Mesenchymal stem cell (in vitro differentiated cells and primary cell): ENCODE measurements at regions not wholly inside any gene's neighbourhood (a gene's known extent, or its start where the extent isn't known, plus 50 kb on each side); places are given as distances from the start of the nearest gene placed in this dataset.

ENCODE experiments used
- DNase-seq: peaks from one replicate; pipeline ENCODE4 v3.0.0-alpha.2; 2013
- H2AFZ ChIP-seq: one replicate; pipeline ENCODE4 v1.6.1; 2013; ENCODE audit warnings: low read depth, mild to moderate bottlenecking, control low read depth, inconsistent platforms, low read length, moderate library complexity
- H2AK5ac ChIP-seq: 2 replicates; pipeline ENCODE4 v1.6.1; 2013; ENCODE audit warnings: low read length, moderate library complexity, mild to moderate bottlenecking, inconsistent platforms; ENCODE audit not compliant: severe bottlenecking
- H2BK120ac ChIP-seq: one replicate; pipeline ENCODE4 v1.6.1; 2013; ENCODE audit warnings: low read depth, mild to moderate bottlenecking, inconsistent platforms, low read length, moderate library complexity
- H2BK12ac ChIP-seq, 2 experiments: one replicate each; pipeline ENCODE4 v1.6.1; 2013; ENCODE audit warnings: inconsistent platforms in 2 of 2, low read length in 2 of 2, mild to moderate bottlenecking in 2 of 2, moderate library complexity in 2 of 2, control low read depth in 1 of 2
- H2BK15ac ChIP-seq: one replicate; pipeline ENCODE4 v1.6.1; 2013; ENCODE audit warnings: mild to moderate bottlenecking, low read depth, inconsistent platforms; ENCODE audit not compliant: poor library complexity, severe bottlenecking
- H2BK5ac ChIP-seq: 2 replicates; pipeline ENCODE4 v1.6.1; 2013; ENCODE audit warnings: low read depth, mild to moderate bottlenecking, low read length, control low read depth, inconsistent platforms; ENCODE audit not compliant: poor library complexity, severe bottlenecking
- H3K14ac ChIP-seq, 2 experiments: one replicate each; pipeline ENCODE4 v1.6.1; 2013; ENCODE audit warnings: inconsistent platforms in 2 of 2, low read length in 2 of 2, control low read depth in 1 of 2, mild to moderate bottlenecking in 1 of 2, moderate library complexity in 1 of 2
- H3K18ac ChIP-seq, 2 experiments: one replicate each; pipeline ENCODE4 v1.6.1; 2013; ENCODE audit warnings: inconsistent platforms in 2 of 2, low read length in 2 of 2, control low read depth in 1 of 2, low read depth in 1 of 2, mild to moderate bottlenecking in 1 of 2
- H3K23ac ChIP-seq, 2 experiments: one replicate each; pipeline ENCODE4 v1.6.1; 2013; ENCODE audit warnings: inconsistent platforms in 2 of 2, low read length in 2 of 2, mild to moderate bottlenecking in 2 of 2, moderate library complexity in 2 of 2, control low read depth in 1 of 2
- H3K27ac ChIP-seq: 2 replicates; pipeline ENCODE4 v1.5.1; 2013; ENCODE audit warnings: mild to moderate bottlenecking, moderate library complexity, low read length, control low read depth, inconsistent platforms; ENCODE audit not compliant: poor library complexity, severe bottlenecking
- H3K27me3 ChIP-seq, 2 experiments: 2 replicates each; pipeline versions ENCODE4 v1.6.1 to v1.7.0; 2013; ENCODE audit warnings: low read length in 2 of 2, mild to moderate bottlenecking in 2 of 2, moderate library complexity in 2 of 2, control low read depth in 1 of 2, inconsistent platforms in 1 of 2; ENCODE audit not compliant: control insufficient read depth in 1 of 2, insufficient read depth in 1 of 2
- H3K36me3 ChIP-seq, 2 experiments: 2 replicates each; pipeline versions ENCODE4 v1.6.1 to v1.7.0; 2013; ENCODE audit warnings: low read length in 2 of 2, control low read depth in 1 of 2, inconsistent platforms in 1 of 2, low read depth in 1 of 2, mild to moderate bottlenecking in 1 of 2; ENCODE audit not compliant: insufficient read depth in 2 of 2, control insufficient read depth in 1 of 2
- H3K4ac ChIP-seq, 2 experiments: one replicate each; pipeline ENCODE4 v1.6.1; 2013; ENCODE audit warnings: inconsistent platforms in 2 of 2, low read length in 2 of 2, mild to moderate bottlenecking in 2 of 2, moderate library complexity in 2 of 2, control low read depth in 1 of 2, low read depth in 1 of 2
- H3K4me1 ChIP-seq: 2 replicates; pipeline ENCODE4 v1.6.1; 2013; ENCODE audit warnings: low read depth, low read length, control low read depth; ENCODE audit not compliant: control insufficient read depth, insufficient read depth
- H3K4me2 ChIP-seq: 2 replicates; pipeline ENCODE4 v1.6.1; 2013; ENCODE audit warnings: low read length, mild to moderate bottlenecking, inconsistent platforms; ENCODE audit not compliant: poor library complexity, severe bottlenecking
- H3K4me3 ChIP-seq, 2 experiments: 2 replicates each; pipeline versions ENCODE4 v1.5.1 to v1.7.0; 2013; ENCODE audit warnings: low read length in 2 of 2, mild to moderate bottlenecking in 2 of 2, control low read depth in 1 of 2, low read depth in 1 of 2; ENCODE audit not compliant: insufficient read depth in 1 of 2
- H3K79me1 ChIP-seq: replicated peaks from 2 replicates; pipeline ENCODE4 v1.6.1; 2013; ENCODE audit warnings: mild to moderate bottlenecking, control low read depth, low read length, inconsistent platforms; ENCODE audit not compliant: poor library complexity, severe bottlenecking
- H3K9ac ChIP-seq: 2 replicates; pipeline ENCODE4 v1.7.0; 2013; ENCODE audit warnings: mild to moderate bottlenecking, low read length, moderate library complexity
- H3K9me3 ChIP-seq: 2 replicates; pipeline ENCODE4 v1.7.0; 2013; ENCODE audit warnings: mild to moderate bottlenecking, low read length; ENCODE audit not compliant: control insufficient read depth
- H4K8ac ChIP-seq: one replicate; pipeline ENCODE4 v1.6.1; 2013; ENCODE audit warnings: inconsistent platforms, mild to moderate bottlenecking, low read length, moderate library complexity
- H4K91ac ChIP-seq: one replicate; pipeline ENCODE4 v1.6.1; 2013; ENCODE audit warnings: mild to moderate bottlenecking, low read length, inconsistent platforms
- WGBS: methylation state at CpG from one replicate; pipeline ENCODE4 v1.1.7; 2013; ENCODE audit warnings: mixed read lengths; 5-methylcytosine and 5-hydroxymethylcytosine counted together

- no peak overlapping the region for H3K4ac ChIP-seq
- WGBS, result no CpG with 5 or more reads among the region's 2 CpGs
- H4K91ac ChIP-seq, result no peak overlapping the region
These were observed 400.2 kb upstream of the GOLIM4 start for GRCh38 chr3:168495932-168496331.

DNA sequence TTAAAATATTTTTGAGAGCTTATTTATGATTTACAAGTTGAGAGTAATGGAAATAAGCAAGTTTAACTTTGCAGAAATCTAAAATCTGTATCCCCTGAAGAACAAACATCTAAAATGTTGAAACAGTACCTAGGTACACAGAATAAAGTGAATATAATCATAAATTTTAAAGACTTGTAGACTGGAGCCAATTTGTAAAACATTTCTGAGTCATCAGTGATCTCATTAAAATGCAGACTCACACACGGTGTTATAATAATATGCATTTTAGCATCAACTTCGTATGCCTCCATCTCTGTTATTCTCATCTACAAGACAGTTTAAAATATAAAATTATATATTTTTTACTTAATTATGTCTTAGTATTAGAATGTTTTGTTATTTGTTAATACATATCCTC, 399.5 kb upstream of the GOLIM4 start:
- no peak overlapping the region for H3K4me3 ChIP-seq

More at GRCh38 chr3:168495932-168496331, 400.2 kb upstream of the GOLIM4 start:
- no peak overlapping the region for H2AK5ac ChIP-seq
- no peak overlapping the region for H2BK5ac ChIP-seq
- H3K4me3 ChIP-seq, result no peak overlapping the region
- H2AFZ ChIP-seq, result no peak overlapping the region
- H3K14ac ChIP-seq, result no peak overlapping the region
- H4K8ac ChIP-seq, result no peak overlapping the region
- no peak overlapping the region for H2BK12ac ChIP-seq
- no peaks in the 10 kb centered on the region for H3K27me3 ChIP-seq
- no peaks in the 10 kb centered on the region for H3K4me1 ChIP-seq
- H2BK15ac ChIP-seq, result no peak overlapping the region
- no peak overlapping the region for H2BK120ac ChIP-seq
- H3K9me3 ChIP-seq, result no peaks in the 10 kb centered on the region
- H3K23ac ChIP-seq, result no peak overlapping the region
- H3K9ac ChIP-seq, result no peak overlapping the region
- no peaks in the 10 kb centered on the region for H3K36me3 ChIP-seq
- DNase-seq, result no peak
- H3K4me2 ChIP-seq, result no peak overlapping the region
- H3K18ac ChIP-seq, result no peak overlapping the region
- H3K27ac ChIP-seq, result no peak overlapping the region
- H3K79me1 ChIP-seq, result no peaks in the 10 kb centered on the region

DNA sequence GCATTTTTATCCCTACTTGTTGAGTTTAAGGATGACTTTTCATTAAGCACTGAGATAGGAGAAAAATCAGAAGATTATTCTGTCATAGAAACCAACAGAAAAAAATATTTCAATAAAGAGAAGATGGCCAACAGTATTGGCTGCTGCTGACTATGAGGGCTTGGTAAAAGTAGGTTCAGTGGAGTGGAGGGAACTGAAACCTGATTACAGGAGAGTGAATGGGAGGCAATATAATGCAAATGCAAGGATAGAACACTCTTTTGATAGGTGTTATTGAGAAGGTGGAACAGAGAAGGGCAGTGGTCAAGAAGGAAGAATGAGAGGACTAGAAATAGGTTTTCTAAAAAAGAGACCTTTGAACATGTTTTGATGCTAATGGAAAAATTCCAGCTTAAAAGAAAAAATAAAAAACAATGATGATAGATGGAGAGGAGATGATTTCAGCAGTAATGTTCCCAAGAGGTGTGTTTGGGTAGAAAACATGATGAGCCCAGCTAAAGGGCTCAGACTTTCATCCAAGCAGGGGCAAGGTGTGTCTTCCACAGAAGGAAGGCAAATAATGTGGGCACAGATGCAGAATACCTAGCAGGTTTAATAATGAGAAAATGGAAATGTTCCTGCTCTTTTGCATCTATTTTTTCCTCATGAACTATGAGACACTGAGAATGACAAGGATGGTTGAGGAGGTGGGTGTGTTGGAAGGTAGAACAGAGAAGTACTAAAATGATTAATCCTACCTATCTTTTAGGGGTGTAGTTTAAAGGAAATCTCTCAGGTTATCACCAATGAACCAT, 397.9 kb upstream of the GOLIM4 start:
- Histone ChIP-seq H3K4me2 (no peak overlapping the region), H3K4me1 (no peaks in the 10 kb centered on the region), H3K79me1 (no peaks in the 10 kb centered on the region), H4K91ac (no peak overlapping the region), H3K4ac (no peak overlapping the region), H2BK120ac (no peak overlapping the region), H3K9ac (no peak overlapping the region), H3K27me3 (no peaks in the 10 kb centered on the region), H2AFZ (no peak overlapping the region), H3K27ac (no peak overlapping the region), H3K4me3 (no peak overlapping the region), H2BK15ac (no peak overlapping the region), H3K14ac (no peak overlapping the region), H3K9me3 (no peaks in the 10 kb centered on the region), H3K18ac (no peak overlapping the region), H2BK5ac (no peak overlapping the region), H3K36me3 (no peaks in the 10 kb centered on the region), H3K23ac (no peak overlapping the region), H4K8ac (no peak overlapping the region), H2BK12ac (no peak overlapping the region), H2AK5ac (no peak overlapping the region)
- DNase-seq, result no peak

More for the DNA sequence above, 399.5 kb upstream of the GOLIM4 start:
- H3K18ac ChIP-seq, result no peak overlapping the region
- H2BK120ac ChIP-seq, result no peak overlapping the region
- 100% methylated on average over 1 of the region's 2 CpGs for WGBS
- no peak overlapping the region for H3K23ac ChIP-seq
- no peak overlapping the region for H3K9ac ChIP-seq
- H2AK5ac ChIP-seq, result no peak overlapping the region
- no peak overlapping the region for H2AFZ ChIP-seq
- H3K9me3 ChIP-seq, result no peaks in the 10 kb centered on the region
- no peaks in the 10 kb centered on the region for H3K27me3 ChIP-seq
- H3K27ac ChIP-seq, result no peak overlapping the region
- H3K4me2 ChIP-seq, result no peak overlapping the region
- no peak overlapping the region for H4K8ac ChIP-seq
- H2BK12ac ChIP-seq, result no peak overlapping the region
- H4K91ac ChIP-seq, result no peak overlapping the region
- H3K14ac ChIP-seq, result no peak overlapping the region
- H2BK5ac ChIP-seq, result no peak overlapping the region
- no peaks in the 10 kb centered on the region for H3K79me1 ChIP-seq
- no peak overlapping the region for H3K4ac ChIP-seq
- no peaks in the 10 kb centered on the region for H3K36me3 ChIP-seq
- DNase-seq, result no peak
- no peaks in the 10 kb centered on the region for H3K4me1 ChIP-seq
- H2BK15ac ChIP-seq, result no peak overlapping the region

- no peak overlapping the region for H3K18ac ChIP-seq
- no peaks in the 10 kb centered on the region for H3K27me3 ChIP-seq
- no peak overlapping the region for H4K91ac ChIP-seq
- no peak overlapping the region for H2BK15ac ChIP-seq
- H2BK5ac ChIP-seq, result no peak overlapping the region
- H4K8ac ChIP-seq, result no peak overlapping the region
- H3K9me3 ChIP-seq, result no peaks in the 10 kb centered on the region
- no peak overlapping the region for H2BK120ac ChIP-seq
- H3K9ac ChIP-seq, result no peak overlapping the region
- H2AK5ac ChIP-seq, result no peak overlapping the region
- no peak overlapping the region for H2AFZ ChIP-seq
- no peaks in the 10 kb centered on the region for H3K36me3 ChIP-seq
- no CpG with 5 or more reads among the region's 1 CpG for WGBS
- no peak for DNase-seq
- no peak overlapping the region for H3K14ac ChIP-seq
- H3K79me1 ChIP-seq, result no peaks in the 10 kb centered on the region
- H3K4me2 ChIP-seq, result no peak overlapping the region
- no peak overlapping the region for H3K4ac ChIP-seq
- no peak overlapping the region for H3K4me3 ChIP-seq
- H2BK12ac ChIP-seq, result no peak overlapping the region
- H3K4me1 ChIP-seq, result no peaks in the 10 kb centered on the region
- H3K27ac ChIP-seq, result no peak overlapping the region
- no peak overlapping the region for H3K23ac ChIP-seq
These were observed 395.3 kb upstream of the GOLIM4 start for GRCh38 chr3:168490981-168491380.
